Trophoblast cell (in vitro differentiated cells and primary cell): ENCODE measurements at regions not wholly inside any gene's neighbourhood (a gene's known extent, or its start where the extent isn't known, plus 50 kb on each side); places are given as distances from the start of the nearest gene placed in this dataset.

Source experiments
- DNase-seq, 2 donors: peaks; one replicate each; pipeline ENCODE4 v3.0.0-alpha.2; 2016
- H2AFZ ChIP-seq: 2 replicates; pipeline ENCODE4 v1.6.1; 2013; ENCODE audit warnings: low read length, moderate library complexity, mild to moderate bottlenecking; ENCODE audit not compliant: insufficient read depth, poor library complexity
- H2AK5ac ChIP-seq: 2 replicates; pipeline ENCODE4 v1.6.1; 2013; ENCODE audit warnings: mild to moderate bottlenecking, low read length
- H2BK120ac ChIP-seq: 2 replicates; pipeline ENCODE4 v1.6.1; 2013; ENCODE audit warnings: low read length, mild to moderate bottlenecking, moderate library complexity; ENCODE audit not compliant: insufficient read depth, poor library complexity
- H2BK12ac ChIP-seq: 2 replicates; pipeline ENCODE4 v1.6.1; 2013; ENCODE audit warnings: mild to moderate bottlenecking, low read length, moderate library complexity
- H2BK5ac ChIP-seq: 2 replicates; pipeline ENCODE4 v1.6.1; 2013; ENCODE audit warnings: low read length, low read depth, moderate library complexity, mild to moderate bottlenecking; ENCODE audit not compliant: poor library complexity
- H3K14ac ChIP-seq: 2 replicates; pipeline ENCODE4 v1.6.1; 2013; ENCODE audit warnings: mild to moderate bottlenecking, low read length
- H3K18ac ChIP-seq: 2 replicates; pipeline ENCODE4 v1.6.1; 2013; ENCODE audit warnings: mild to moderate bottlenecking, low read length
- H3K23ac ChIP-seq: 2 replicates; pipeline ENCODE4 v1.6.1; 2013; ENCODE audit warnings: low read length
- H3K27ac ChIP-seq: 2 replicates; pipeline ENCODE4 v1.5.1; 2013; ENCODE audit warnings: low read depth, mild to moderate bottlenecking, inconsistent platforms, low read length, moderate library complexity
- H3K27me3 ChIP-seq: 2 replicates; pipeline ENCODE4 v1.6.1; 2013; ENCODE audit warnings: inconsistent platforms, mild to moderate bottlenecking, low read length, moderate library complexity; ENCODE audit not compliant: insufficient read depth
- H3K36me3 ChIP-seq, 2 experiments: 1 replicate in 1 of 2; 2 replicates in 1 of 2; pipeline ENCODE4 v1.6.1; 2013; ENCODE audit warnings: low read length in 2 of 2, mild to moderate bottlenecking in 2 of 2, moderate library complexity in 1 of 2; ENCODE audit not compliant: insufficient read depth in 2 of 2, control insufficient read depth in 1 of 2
- H3K4ac ChIP-seq: 2 replicates; pipeline ENCODE4 v1.6.1; 2013; ENCODE audit warnings: low read depth, mild to moderate bottlenecking, low read length, moderate library complexity
- H3K4me1 ChIP-seq, 2 experiments: 1 replicate in 1 of 2; 2 replicates in 1 of 2; pipeline ENCODE4 v1.6.1; 2013; ENCODE audit warnings: low read length in 2 of 2, mild to moderate bottlenecking in 2 of 2, moderate library complexity in 1 of 2; ENCODE audit not compliant: insufficient read depth in 2 of 2, control insufficient read depth in 1 of 2
- H3K4me2 ChIP-seq: 2 replicates; pipeline ENCODE4 v1.6.1; 2013; ENCODE audit warnings: inconsistent platforms, mild to moderate bottlenecking, low read length, moderate library complexity
- H3K4me3 ChIP-seq: 2 replicates; pipeline ENCODE4 v1.5.1; 2013; ENCODE audit warnings: mild to moderate bottlenecking, low read depth, low read length, inconsistent platforms
- H3K79me1 ChIP-seq: one replicate; pipeline ENCODE4 v1.6.1; 2013; ENCODE audit warnings: low read length
- H3K79me2 ChIP-seq: 2 replicates; pipeline ENCODE4 v1.6.1; 2013; ENCODE audit warnings: low read length, mild to moderate bottlenecking; ENCODE audit not compliant: control insufficient read depth, insufficient read depth, poor library complexity
- H3K9ac ChIP-seq: 2 replicates; pipeline ENCODE4 v1.6.1; 2013; ENCODE audit warnings: mild to moderate bottlenecking, low read length
- H3K9me3 ChIP-seq: 2 replicates; pipeline ENCODE4 v1.6.1; 2013; ENCODE audit warnings: low read depth, mild to moderate bottlenecking, control low read depth, inconsistent platforms, low read length; ENCODE audit not compliant: insufficient read depth
- H4K12ac ChIP-seq: 2 replicates; pipeline ENCODE4 v1.6.1; 2013; ENCODE audit warnings: low read depth, mild to moderate bottlenecking, low read length, moderate library complexity
- H4K8ac ChIP-seq: 2 replicates; pipeline ENCODE4 v1.6.1; 2013; ENCODE audit warnings: low read depth, mild to moderate bottlenecking, low read length, moderate library complexity
- H4K91ac ChIP-seq: one replicate; pipeline ENCODE4 v1.6.1; 2013; ENCODE audit warnings: low read depth, mild to moderate bottlenecking, low read length, moderate library complexity
- WGBS: extraction: QIAGEN DNeasy Blood & Tissue Kit; methylation state at CpG from one replicate; pipeline ENCODE4 v1.1.7; 2013; ENCODE audit warnings: missing lambda C conversion rate; ENCODE audit not compliant: insufficient read length, insufficient coverage; ENCODE audit errors: extremely low coverage; 5-methylcytosine and 5-hydroxymethylcytosine counted together

- WGBS: no CpG with 5 or more reads among the region's 6 CpGs
These were observed 426.5 kb downstream of the CD83 start for GRCh38 chr6:14543971-14544585.

GRCh38 chr6:14544666-14545065, 427.1 kb downstream of the CD83 start:
- Histone ChIP-seq H3K27ac (no peak overlapping the region), H2BK12ac (no peak overlapping the region), H4K12ac (no peak overlapping the region), H4K8ac (no peak overlapping the region), H3K4me3 (no peak overlapping the region), H3K9me3 (no peaks in the 10 kb centered on the region), H3K14ac (no peak overlapping the region), H3K79me2 (no peaks in the 10 kb centered on the region), H3K27me3 (no peaks in the 10 kb centered on the region), H3K23ac (no peak overlapping the region), H2AK5ac (no peak overlapping the region), H2AFZ (no peak overlapping the region), H2BK120ac (no peak overlapping the region), H3K9ac (no peak overlapping the region), H2BK5ac (no peak overlapping the region), H3K4ac (no peak overlapping the region), H3K79me1 (no peaks in the 10 kb centered on the region), H3K4me1 (no peaks in the 10 kb centered on the region), H4K91ac (no peak overlapping the region), H3K18ac (no peak overlapping the region), H3K4me2 (no peak overlapping the region), H3K36me3 (no peaks in the 10 kb centered on the region)
- DNase-seq: no peak
- WGBS: no CpG with 5 or more reads among the region's 3 CpGs

More at GRCh38 chr6:14543971-14544585, 426.5 kb downstream of the CD83 start:
- no peak overlapping the region for H3K14ac ChIP-seq
- H4K91ac ChIP-seq: no peak overlapping the region
- no peaks in the 10 kb centered on the region for H3K4me1 ChIP-seq
- no peak overlapping the region for H3K23ac ChIP-seq
- no peak overlapping the region for H4K8ac ChIP-seq
- H3K18ac ChIP-seq: no peak overlapping the region
- no peak overlapping the region for H3K9ac ChIP-seq
- H3K27ac ChIP-seq: no peak overlapping the region
- no peak overlapping the region for H2BK5ac ChIP-seq
- no peak overlapping the region for H3K4ac ChIP-seq
- H3K27me3 ChIP-seq: no peaks in the 10 kb centered on the region
- DNase-seq: no peak
- H3K79me1 ChIP-seq: no peaks in the 10 kb centered on the region
- no peaks in the 10 kb centered on the region for H3K79me2 ChIP-seq
- H2AFZ ChIP-seq: no peak overlapping the region
- H2BK120ac ChIP-seq: no peak overlapping the region
- no peak overlapping the region for H2BK12ac ChIP-seq
- no peak overlapping the region for H3K4me2 ChIP-seq
- no peak overlapping the region for H3K4me3 ChIP-seq
- H4K12ac ChIP-seq: no peak overlapping the region
- H2AK5ac ChIP-seq: no peak overlapping the region
- no peaks in the 10 kb centered on the region for H3K9me3 ChIP-seq
- H3K36me3 ChIP-seq: no peaks in the 10 kb centered on the region

DNA sequence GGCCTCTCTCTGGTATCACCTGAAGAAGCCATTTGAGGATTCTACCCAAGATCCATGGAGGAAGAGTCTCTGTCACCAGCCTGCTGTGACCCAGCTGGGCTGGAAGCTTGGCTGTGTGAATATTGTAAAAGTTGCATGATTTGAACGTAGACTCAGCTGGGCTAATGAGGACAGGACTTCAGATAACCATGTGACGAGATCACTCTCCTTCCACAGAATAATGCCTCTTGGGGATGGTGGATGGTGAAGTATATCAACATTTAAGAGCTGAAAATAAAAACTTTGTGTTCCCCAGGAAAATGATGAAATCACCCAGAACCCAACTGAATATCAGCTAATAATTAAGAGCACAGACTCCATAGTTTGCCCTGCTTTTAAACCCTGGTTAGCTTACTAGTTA, 427.9 kb downstream of the CD83 start:
- Histone ChIP-seq H2BK120ac (no peak overlapping the region), H4K12ac (no peak overlapping the region), H3K79me2 (no peaks in the 10 kb centered on the region), H3K79me1 (no peaks in the 10 kb centered on the region), H3K9ac (no peak overlapping the region), H3K27me3 (no peaks in the 10 kb centered on the region), H3K4me2 (no peak overlapping the region), H3K4me3 (no peak overlapping the region), H3K27ac (no peak overlapping the region), H3K18ac (no peak overlapping the region), H3K4ac (no peak overlapping the region), H2AFZ (no peak overlapping the region), H4K8ac (no peak overlapping the region), H4K91ac (no peak overlapping the region), H3K14ac (no peak overlapping the region), H2BK5ac (no peak overlapping the region), H3K23ac (no peak overlapping the region), H3K9me3 (no peaks in the 10 kb centered on the region), H2BK12ac (no peak overlapping the region), H2AK5ac (no peak overlapping the region), H3K36me3 (no peaks in the 10 kb centered on the region), H3K4me1 (no peaks in the 10 kb centered on the region)
- DNase-seq: no peak
- WGBS: no CpG with 5 or more reads among the region's 2 CpGs

- Histone ChIP-seq H2AK5ac (no peak overlapping the region), H4K8ac (no peak overlapping the region), H3K23ac (no peak overlapping the region), H3K27me3 (no peaks in the 10 kb centered on the region), H3K14ac (no peak overlapping the region), H3K4me3 (no peak overlapping the region), H3K18ac (no peak overlapping the region), H3K27ac (no peak overlapping the region), H2BK5ac (no peak overlapping the region), H3K9ac (no peak overlapping the region), H3K4ac (no peak overlapping the region), H3K36me3 (no peaks in the 10 kb centered on the region), H2AFZ (no peak overlapping the region), H4K12ac (no peak overlapping the region), H4K91ac (no peak overlapping the region), H3K4me2 (no peak overlapping the region), H3K79me1 (no peaks in the 10 kb centered on the region), H2BK120ac (no peak overlapping the region), H3K79me2 (no peaks in the 10 kb centered on the region), H3K9me3 (no peaks in the 10 kb centered on the region), H2BK12ac (no peak overlapping the region), H3K4me1 (no peaks in the 10 kb centered on the region)
- DNase-seq: no peak
- no CpG with 5 or more reads among the region's 5 CpGs for WGBS
These were observed 428.5 kb downstream of the CD83 start for GRCh38 chr6:14546036-14546435.
